Fibroblast of lung (primary cell): ENCODE measurements at regions not wholly inside any gene's neighbourhood (a gene's known extent, or its start where the extent isn't known, plus 50 kb on each side); places are given as distances from the start of the nearest gene placed in this dataset.

Experiments
- DNase-seq, 2 donors: peaks; one replicate each; pipeline versions ENCODE4 v3.0.0 to v3.0.0-alpha.2; 2010; ENCODE audit warnings: low read depth in 2 of 2
- H2AFZ ChIP-seq: 2 replicates; pipeline ENCODE4 v1.5.1; 2012; ENCODE audit warnings: low read length, control low read depth, inconsistent platforms
- H3K27ac ChIP-seq: 2 replicates; pipeline ENCODE4 v1.5.1; 2011; ENCODE audit warnings: low read length, control low read depth; ENCODE audit not compliant: insufficient read depth
- H3K27me3 ChIP-seq: 2 replicates; pipeline ENCODE4 v1.5.1; 2011; ENCODE audit warnings: mild to moderate bottlenecking, low read length; ENCODE audit not compliant: control insufficient read depth, insufficient read depth
- H3K36me3 ChIP-seq: 2 replicates; pipeline ENCODE4 v1.5.1; 2011; ENCODE audit warnings: low read length; ENCODE audit not compliant: control insufficient read depth, insufficient read depth
- H3K4me1 ChIP-seq: 2 replicates; pipeline ENCODE4 v1.5.1; 2011; ENCODE audit warnings: low read length; ENCODE audit not compliant: control insufficient read depth, insufficient read depth; ENCODE audit errors: extremely low read depth
- H3K4me2 ChIP-seq: 2 replicates; pipeline ENCODE4 v1.5.1; 2011; ENCODE audit warnings: low read length, control low read depth; ENCODE audit not compliant: insufficient read depth; ENCODE audit errors: extremely low read depth
- H3K4me3 ChIP-seq, 4 experiments: fragments of 200-600 bp in 1 of 4; sonication (generic) in 1 of 4; replicated peaks in 1 of 4; 2 replicates each; pipeline ENCODE4 v1.5.1; 2011 to 2016; ENCODE audit warnings: low read length in 4 of 4, low read depth in 3 of 4, mild to moderate bottlenecking in 3 of 4, control low read depth in 2 of 4, inconsistent platforms in 1 of 4, mixed read lengths in 1 of 4; ENCODE audit not compliant: insufficient read depth in 1 of 4; ENCODE audit errors: control extremely low read depth in 1 of 4
- H3K79me2 ChIP-seq: 2 replicates; pipeline ENCODE4 v1.5.1; 2012; ENCODE audit warnings: mild to moderate bottlenecking, low read length, inconsistent platforms; ENCODE audit not compliant: control insufficient read depth, insufficient read depth
- H3K9ac ChIP-seq: 2 replicates; pipeline ENCODE4 v1.5.1; 2011; ENCODE audit warnings: mild to moderate bottlenecking, low read length, control low read depth; ENCODE audit not compliant: insufficient read depth
- H3K9me3 ChIP-seq: 2 replicates; pipeline ENCODE4 v1.5.1; 2012; ENCODE audit warnings: low read depth, low read length; ENCODE audit not compliant: control insufficient read depth, insufficient read depth
- H4K20me1 ChIP-seq: 2 replicates; pipeline ENCODE4 v1.5.1; 2011; ENCODE audit warnings: low read length; ENCODE audit not compliant: control insufficient read depth, insufficient read depth; ENCODE audit errors: extremely low read depth
- EZH2 ChIP-seq: IDR thresholded peaks from 2 replicates; pipeline ENCODE4 v1.5.1; 2012; ENCODE audit warnings: low read length, control low read depth, mild to moderate bottlenecking; ENCODE audit errors: missing control alignments
- TF ChIP-seq, protein P1 (sequence below), 2 donors: IDR thresholded peaks in 1 of 2; conservative IDR thresholded peaks in 1 of 2; 1 replicate in 1 of 2; 2 replicates in 1 of 2; pipeline ENCODE4 v1.5.1; 2011 to 2012; ENCODE audit warnings: low read length in 2 of 2, control low read depth in 1 of 2, inconsistent platforms in 1 of 2, low read depth in 1 of 2, mild to moderate bottlenecking in 1 of 2

DNA sequence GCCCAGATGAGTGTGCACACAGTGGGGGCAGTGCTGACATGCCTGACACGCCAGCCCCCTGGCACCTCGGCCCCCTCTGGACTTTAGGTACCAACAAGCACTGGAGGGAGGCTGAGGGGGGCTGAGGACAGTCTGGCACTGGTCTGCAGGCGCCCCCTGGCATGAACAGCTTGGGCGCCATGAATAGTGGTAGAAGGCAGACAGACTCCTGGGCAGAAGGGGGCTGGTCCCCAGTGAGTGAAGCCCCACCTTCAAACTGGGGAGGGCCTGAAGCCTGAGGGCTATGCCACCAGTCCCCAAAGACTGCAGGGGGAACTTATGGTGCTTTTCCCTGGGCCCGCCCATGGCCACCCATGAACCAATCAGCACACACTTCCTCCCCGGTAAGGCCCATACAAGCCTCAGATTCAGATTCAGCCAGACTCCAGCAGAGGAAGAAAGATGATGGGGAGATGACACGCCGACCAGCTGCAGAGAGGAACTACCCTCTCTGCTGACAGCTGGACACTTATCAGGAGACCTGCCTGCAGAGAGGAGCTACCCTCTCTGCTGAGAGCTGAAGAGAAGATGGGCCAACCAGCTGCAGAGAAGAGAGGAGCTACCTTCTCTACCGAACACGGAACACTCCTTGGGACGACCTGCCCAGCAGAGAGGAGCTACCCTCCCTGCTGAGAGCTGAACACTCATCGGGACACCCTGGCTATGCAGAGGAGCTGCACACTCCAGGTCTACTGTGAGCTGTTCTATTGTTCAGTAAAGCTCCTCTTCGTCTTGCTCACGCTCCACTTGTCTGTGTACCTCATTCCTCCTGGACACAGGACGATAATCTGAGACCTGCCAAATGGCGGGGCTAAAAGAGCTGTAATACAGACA lies 324.5 kb downstream of the PCNX1 start:
- Histone ChIP-seq H3K4me3 (no peak overlapping the region), H3K9ac (no peak overlapping the region), H3K79me2 (no peaks in the 10 kb centered on the region), H3K9me3 (no peaks in the 10 kb centered on the region), H2AFZ (no peak overlapping the region), H3K27ac (no peak overlapping the region), H4K20me1 (no peaks in the 10 kb centered on the region), H3K4me2 (no peak overlapping the region), H3K36me3 (no peaks in the 10 kb centered on the region), H3K27me3 (no peaks in the 10 kb centered on the region), H3K4me1 (no peaks in the 10 kb centered on the region)
- TF ChIP-seq EZH2: no peak
- TF ChIP-seq, protein P1, sequence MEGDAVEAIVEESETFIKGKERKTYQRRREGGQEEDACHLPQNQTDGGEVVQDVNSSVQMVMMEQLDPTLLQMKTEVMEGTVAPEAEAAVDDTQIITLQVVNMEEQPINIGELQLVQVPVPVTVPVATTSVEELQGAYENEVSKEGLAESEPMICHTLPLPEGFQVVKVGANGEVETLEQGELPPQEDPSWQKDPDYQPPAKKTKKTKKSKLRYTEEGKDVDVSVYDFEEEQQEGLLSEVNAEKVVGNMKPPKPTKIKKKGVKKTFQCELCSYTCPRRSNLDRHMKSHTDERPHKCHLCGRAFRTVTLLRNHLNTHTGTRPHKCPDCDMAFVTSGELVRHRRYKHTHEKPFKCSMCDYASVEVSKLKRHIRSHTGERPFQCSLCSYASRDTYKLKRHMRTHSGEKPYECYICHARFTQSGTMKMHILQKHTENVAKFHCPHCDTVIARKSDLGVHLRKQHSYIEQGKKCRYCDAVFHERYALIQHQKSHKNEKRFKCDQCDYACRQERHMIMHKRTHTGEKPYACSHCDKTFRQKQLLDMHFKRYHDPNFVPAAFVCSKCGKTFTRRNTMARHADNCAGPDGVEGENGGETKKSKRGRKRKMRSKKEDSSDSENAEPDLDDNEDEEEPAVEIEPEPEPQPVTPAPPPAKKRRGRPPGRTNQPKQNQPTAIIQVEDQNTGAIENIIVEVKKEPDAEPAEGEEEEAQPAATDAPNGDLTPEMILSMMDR (conservative IDR thresholded peaks at IDR 0.05 in 1 of 2, IDR thresholded peaks at IDR 0.05 in 1 of 2; ENCODE audit: low read depth in 1 of 2, low read length in 2 of 2): no peak
- no peak for DNase-seq

DNA sequence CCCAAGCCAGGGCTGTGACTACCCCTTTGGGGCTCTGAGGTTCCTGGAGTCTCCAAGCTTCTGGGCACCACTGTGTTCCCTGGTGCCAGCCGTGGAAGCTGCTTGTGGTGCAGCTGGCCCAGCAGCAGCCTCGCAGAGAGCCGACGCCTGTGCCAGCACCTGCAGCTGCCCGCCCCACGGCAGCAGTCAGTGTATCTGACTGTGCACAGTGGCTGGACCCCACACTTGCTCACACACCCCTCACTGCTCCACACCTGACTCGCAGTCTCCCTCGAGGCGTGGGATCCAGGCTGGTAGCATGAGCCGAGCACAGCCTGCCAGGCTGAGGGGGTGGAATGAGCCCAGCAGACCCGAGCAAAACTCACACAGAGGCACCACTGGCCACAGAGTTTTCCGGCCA lies 325.2 kb downstream of the PCNX1 start:
- H3K27ac ChIP-seq: no peak overlapping the region
- no peak for TF ChIP-seq EZH2
- TF ChIP-seq, protein P1 (conservative IDR thresholded peaks at IDR 0.05 in 1 of 2, IDR thresholded peaks at IDR 0.05 in 1 of 2; ENCODE audit: low read depth in 1 of 2, low read length in 2 of 2): no peak
- no peak overlapping the region for H2AFZ ChIP-seq

DNA sequence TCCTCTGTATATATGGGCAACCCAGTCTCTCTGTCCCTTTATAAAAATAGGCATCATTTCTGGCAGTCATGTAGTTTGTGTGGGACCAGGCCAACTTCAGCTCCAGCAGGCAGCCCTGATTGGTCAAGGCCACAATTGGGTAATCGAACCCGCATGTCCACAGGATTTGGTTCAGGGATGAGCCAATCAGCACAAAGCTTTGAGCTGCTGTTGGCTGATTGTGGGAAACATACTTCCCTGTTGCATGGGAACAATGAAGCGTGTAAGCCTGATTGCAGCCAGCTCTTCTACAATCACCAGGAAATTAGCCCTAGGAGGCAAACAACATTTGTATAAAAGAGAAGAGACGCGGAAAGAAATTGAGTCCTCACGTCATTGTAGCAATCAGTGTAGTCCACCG lies 328.6 kb downstream of the PCNX1 start:
- Histone ChIP-seq H3K9me3 (no peaks in the 10 kb centered on the region), H3K4me3 (no peak overlapping the region), H3K36me3 (no peaks in the 10 kb centered on the region), H3K27ac (no peak overlapping the region), H3K9ac (no peak overlapping the region), H2AFZ (no peak overlapping the region), H4K20me1 (no peaks in the 10 kb centered on the region), H3K4me2 (no peak overlapping the region), H3K27me3 (no peaks in the 10 kb centered on the region), H3K79me2 (no peaks in the 10 kb centered on the region), H3K4me1 (no peaks in the 10 kb centered on the region)
- TF ChIP-seq, protein P1 (conservative IDR thresholded peaks at IDR 0.05 in 1 of 2, IDR thresholded peaks at IDR 0.05 in 1 of 2; ENCODE audit: low read depth in 1 of 2, low read length in 2 of 2): no peak
- TF ChIP-seq EZH2: no peak
- DNase-seq: peak in 1 of 2 donors; percentile 28

More for the DNA sequence above, 325.2 kb downstream of the PCNX1 start:
- H3K9ac ChIP-seq: no peak overlapping the region
- no peaks in the 10 kb centered on the region for H3K79me2 ChIP-seq
- no peaks in the 10 kb centered on the region for H3K4me1 ChIP-seq
- no peak for DNase-seq
- no peaks in the 10 kb centered on the region for H4K20me1 ChIP-seq
- H3K27me3 ChIP-seq: no peaks in the 10 kb centered on the region
- no peaks in the 10 kb centered on the region for H3K36me3 ChIP-seq
- H3K4me2 ChIP-seq: no peak overlapping the region
- no peaks in the 10 kb centered on the region for H3K9me3 ChIP-seq
- no peak overlapping the region for H3K4me3 ChIP-seq
